Adrenal gland (tissue), 9 donors: ENCODE measurements at regions not wholly inside any gene's neighbourhood (a gene's known extent, or its start where the extent isn't known, plus 50 kb on each side); places are given as distances from the start of the nearest gene placed in this dataset.

Experiments
- DNase-seq, 7 donors: peaks; one replicate each; pipeline ENCODE4 v3.0.0-alpha.2; 2019 to 2020
- H3K27ac ChIP-seq, 5 donors: fragments of 200-600 bp; sonication (generic) in 4 of 5; 1 replicate in 3 of 5; 2 replicates in 2 of 5; pipeline versions ENCODE4 v1.5.1 to v1.8.0; 2016 to 2020; ENCODE audit warnings: mild to moderate bottlenecking in 1 of 5
- H3K27me3 ChIP-seq: fragments of 200-600 bp; 2 replicates; pipeline ENCODE4 v1.8.0; 2021
- H3K36me3 ChIP-seq, 2 donors: fragments of 200-600 bp; replicated peaks in 1 of 2; 1 replicate in 1 of 2; 2 replicates in 1 of 2; pipeline versions ENCODE4 v1.5.1 to v1.8.0; 2018 to 2022
- H3K4me1 ChIP-seq, 2 donors: fragments of 200-600 bp; replicated peaks in 1 of 2; 1 replicate in 1 of 2; 2 replicates in 1 of 2; pipeline versions ENCODE4 v1.5.1 to v1.8.0; 2018 to 2021
- H3K4me3 ChIP-seq, 4 donors: fragments of 200-600 bp; sonication (generic) in 3 of 4; one replicate each; pipeline ENCODE4 v1.5.1; 2016 to 2018
- H3K9me3 ChIP-seq, 3 donors: fragments of 200-600 bp; sonication (generic) in 1 of 3; replicated peaks in 1 of 3; 1 replicate in 2 of 3; 2 replicates in 1 of 3; pipeline versions ENCODE4 v1.5.1 to v1.8.0; 2016 to 2021
- CTCF ChIP-seq, 6 experiments: fragments of 450-650 bp in 4 of 6; fragments of 200-600 bp in 2 of 6; sonication (generic) in 1 of 6; IDR thresholded peaks; 1 replicate in 5 of 6; 2 replicates in 1 of 6; pipeline versions ENCODE4 v1.5.1 to v1.8.0; 2016 to 2021; ENCODE audit warnings: antibody characterized with exemption in 6 of 6, mild to moderate bottlenecking in 2 of 6, moderate library complexity in 1 of 6
- POLR2A ChIP-seq, 2 donors: fragments of 450-650 bp; IDR thresholded peaks; one replicate each; pipeline ENCODE4 v1.6.1; 2017; ENCODE audit warnings: antibody characterized with exemption in 2 of 2, mild to moderate bottlenecking in 2 of 2, moderate library complexity in 1 of 2
- WGBS, 4 donors: extraction: QIAGEN DNeasy Blood & Tissue Kit in 2 of 4; methylation state at CpG; one replicate each; pipeline versions ENCODE4 v1.1.5 to v1.1.7; 2013 to 2017; 5-methylcytosine and 5-hydroxymethylcytosine counted together
- intact Hi-C, 2 donors: fragments of 100-400 bp; cut with DNase I; formaldehyde crosslinking; loops; one replicate each; pipeline versions ENCODE4 v1.14.1 to v1.15.0; 2022 to 2023
- donor health status: healthy with polysubstance abuse.
- donor health status: Bipolar disorder and iron deficiency.
- donor health status: DM: yes; HTN: yes; CAD: no.
- donor health status: DM: no; HTN: no; CAD: no.
- donor health status: DM: no; HTN: no; CAD: no.

GRCh38 chr2:185391543-185391942, 347.1 kb upstream of the FSIP2 start:
- Histone ChIP-seq H3K4me3 (no peak overlapping the region), H3K27me3 (no peaks in the 10 kb centered on the region), H3K9me3 (no peaks in the 10 kb centered on the region), H3K4me1 (no peaks in the 10 kb centered on the region), H3K27ac (no peak overlapping the region), H3K36me3 (no peaks in the 10 kb centered on the region)
- no peak for TF ChIP-seq POLR2A (IDR thresholded peaks at IDR 0.05)
- TF ChIP-seq CTCF (IDR thresholded peaks at IDR 0.05): no peak
- intact Hi-C loops: no loop called here
- DNase-seq: no peak

- TF ChIP-seq CTCF (IDR thresholded peaks at IDR 0.05) (no peak), POLR2A (IDR thresholded peaks at IDR 0.05) (no peak)
- no peak for DNase-seq
- Histone ChIP-seq H3K27me3 (no peaks in the 10 kb centered on the region), H3K4me3 (no peak overlapping the region), H3K9me3 (no peaks in the 10 kb centered on the region), H3K4me1 (no peaks in the 10 kb centered on the region), H3K27ac (no peak overlapping the region), H3K36me3 (no peaks in the 10 kb centered on the region)
- intact Hi-C loops: no loop called here
- 57 to 70% (median 66%) methylated on average over 5 of the region's 5 CpGs for WGBS, 4 donors
Observed at GRCh38 chr2:185393091-185393490, 345.5 kb upstream of the FSIP2 start.

GRCh38 chr2:185402474-185402873, 336.1 kb upstream of the FSIP2 start:
- H3K4me3 ChIP-seq: no peak overlapping the region
- 66 to 75% (median 72%) methylated on average over 1 of the region's 1 CpG for WGBS, 4 donors
- H3K36me3 ChIP-seq: no peaks in the 10 kb centered on the region
- intact Hi-C loops: no loop called here
- no peak for TF ChIP-seq CTCF (IDR thresholded peaks at IDR 0.05)
- TF ChIP-seq POLR2A (IDR thresholded peaks at IDR 0.05): no peak
- no peaks in the 10 kb centered on the region for H3K9me3 ChIP-seq
- no peaks in the 10 kb centered on the region for H3K27me3 ChIP-seq
- H3K27ac ChIP-seq: no peak overlapping the region
- no peaks in the 10 kb centered on the region for H3K4me1 ChIP-seq
- no peak for DNase-seq

- intact Hi-C loops: no loop called here
- Histone ChIP-seq H3K4me3 (no peak overlapping the region), H3K36me3 (no peaks in the 10 kb centered on the region), H3K27me3 (no peaks in the 10 kb centered on the region), H3K4me1 (no peaks in the 10 kb centered on the region), H3K9me3 (no peaks in the 10 kb centered on the region), H3K27ac (no peak overlapping the region)
- WGBS, 4 donors: 37 to 51% (median 46%) methylated on average over 2 of the region's 2 CpGs
- DNase-seq: no peak
- TF ChIP-seq CTCF (IDR thresholded peaks at IDR 0.05) (no peak), POLR2A (IDR thresholded peaks at IDR 0.05) (no peak)
Observed at GRCh38 chr2:185404578-185404977, 334.0 kb upstream of the FSIP2 start.
